CD4-positive, alpha-beta T cell treated with Interleukin-4 for 4 hours (primary cell): ENCODE measurements at regions not wholly inside any gene's neighbourhood (a gene's known extent, or its start where the extent isn't known, plus 50 kb on each side); places are given as distances from the start of the nearest gene placed in this dataset.

Experiments
- DNase-seq: peaks from one replicate; pipeline ENCODE4 v3.0.0-alpha.2; 2020

DNA sequence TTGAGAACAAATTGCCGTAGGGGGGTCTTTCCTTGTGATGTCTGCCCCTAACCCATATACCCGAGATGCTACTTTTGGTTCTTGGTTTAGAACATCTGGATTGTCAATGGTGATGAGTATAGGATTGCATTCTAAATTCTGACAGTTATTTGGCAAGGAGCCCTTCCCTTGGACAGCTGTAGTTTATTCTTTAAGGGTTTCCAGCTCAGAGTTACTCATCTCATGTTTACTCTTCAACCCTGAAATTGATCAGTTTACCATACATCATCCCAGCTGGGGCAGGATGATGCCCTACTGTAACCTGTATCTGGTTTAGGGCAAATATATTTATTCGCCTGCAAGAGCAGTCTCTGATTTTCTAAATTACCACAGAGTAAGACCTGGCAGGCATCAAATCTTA, 85.7 kb upstream of the XCR1 start:
- DNase-seq = no peak

DNA sequence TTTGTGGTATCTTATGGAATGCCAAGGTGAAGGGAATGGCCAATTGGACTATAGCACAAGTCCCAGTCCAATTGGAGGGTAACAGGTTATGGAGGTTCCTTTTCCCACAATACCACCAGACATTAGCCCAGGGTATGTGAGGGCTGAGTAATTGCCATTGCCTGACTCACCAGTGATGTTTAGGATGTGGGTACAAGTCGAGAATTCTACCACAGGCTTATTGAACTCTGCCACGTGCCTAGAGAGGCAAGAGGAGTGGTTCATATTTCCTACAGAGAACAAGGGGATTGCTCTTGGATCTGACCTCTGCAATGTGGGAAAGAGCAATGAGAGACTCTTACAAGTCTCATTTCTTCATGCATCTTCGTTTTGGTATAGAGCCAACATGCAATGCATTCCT, 85.0 kb upstream of the XCR1 start:
- DNase-seq = no peak

DNA sequence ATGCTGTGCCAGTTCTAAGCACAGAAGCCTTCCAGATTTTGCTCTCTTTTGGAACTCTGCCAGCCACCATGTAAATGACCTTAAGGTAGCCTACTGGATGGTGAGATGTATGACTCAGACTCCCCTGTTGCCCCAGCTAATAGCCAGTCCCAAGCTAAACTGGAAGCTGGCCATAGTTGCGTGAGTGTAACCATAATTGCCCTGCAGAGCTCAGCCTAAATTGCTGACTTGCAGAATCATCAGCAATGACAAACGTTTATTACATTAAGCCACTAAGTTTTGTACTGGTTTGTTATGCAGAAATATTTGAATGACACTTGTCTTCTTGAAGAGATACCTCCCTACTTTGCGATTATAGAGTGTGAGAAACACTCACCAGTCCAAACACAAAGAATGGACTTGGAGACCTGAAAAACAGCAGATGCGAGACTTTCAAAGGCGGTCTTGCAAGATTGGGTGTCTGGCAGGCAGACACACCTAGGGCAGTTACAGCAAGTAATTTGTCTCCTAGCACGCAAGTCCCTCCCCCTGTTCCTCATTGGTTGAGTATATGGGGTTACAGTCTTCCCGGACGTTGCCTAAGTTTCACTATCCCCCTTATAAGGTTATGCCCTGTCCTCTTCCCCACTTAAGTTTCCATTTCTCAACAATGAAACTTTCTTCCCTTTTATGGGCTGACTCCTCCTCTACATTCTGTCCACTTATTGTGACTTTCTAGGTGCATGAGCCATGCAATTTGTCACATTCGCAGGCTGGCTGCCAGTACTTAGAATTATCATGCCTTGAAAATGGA, 83.6 kb upstream of the XCR1 start:
- no peak for DNase-seq

DNA sequence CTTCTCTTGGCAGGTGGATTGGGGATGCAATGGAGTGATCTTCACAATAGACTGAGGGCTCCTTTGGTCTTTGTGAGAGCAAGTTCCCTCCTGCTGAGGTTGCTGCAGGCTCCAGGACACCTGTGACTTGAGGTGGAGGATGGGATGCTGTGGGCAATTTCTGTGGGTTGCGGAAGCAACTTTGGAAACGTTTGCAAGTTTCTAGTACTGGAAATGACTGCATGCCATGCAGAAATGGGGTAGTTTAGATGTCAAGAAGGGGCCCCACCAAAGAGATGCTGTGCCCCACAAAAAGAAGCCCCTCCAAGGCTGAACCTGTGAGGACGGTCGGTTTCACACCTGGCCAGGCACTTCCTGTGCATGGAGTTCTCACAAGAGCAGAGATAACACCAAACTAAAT, 80.4 kb upstream of the XCR1 start:
- no peak for DNase-seq

DNA sequence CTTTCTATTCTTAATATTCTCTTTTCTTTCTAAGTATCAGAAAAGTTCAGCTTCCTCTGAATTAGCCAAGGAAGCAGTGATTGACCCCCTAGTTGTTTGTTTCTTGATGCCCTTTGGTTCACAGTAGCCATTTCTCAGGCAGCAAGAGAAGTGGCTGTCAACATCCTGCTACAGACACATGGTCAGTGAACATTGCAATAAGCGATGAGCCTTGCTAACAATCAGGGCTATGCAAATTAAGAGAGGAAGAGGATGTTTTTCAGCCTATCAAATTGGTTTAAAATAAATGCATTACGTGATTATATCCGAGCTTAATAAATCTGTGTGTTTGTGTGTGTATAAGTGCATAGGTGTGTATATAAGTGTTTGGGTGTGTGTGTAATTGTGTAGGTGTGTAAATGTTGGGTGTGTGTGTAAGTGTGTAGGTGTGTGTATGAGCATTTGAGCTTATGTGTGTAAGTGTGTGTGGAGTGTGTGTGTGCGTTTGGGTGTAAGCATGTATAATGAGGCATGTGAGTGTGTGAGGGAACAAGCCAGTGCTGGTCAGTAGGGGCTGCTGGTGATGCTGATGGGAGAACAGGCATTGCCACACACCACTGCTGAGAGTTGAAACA, 78.1 kb upstream of the XCR1 start:
- DNase-seq = no peak

DNA sequence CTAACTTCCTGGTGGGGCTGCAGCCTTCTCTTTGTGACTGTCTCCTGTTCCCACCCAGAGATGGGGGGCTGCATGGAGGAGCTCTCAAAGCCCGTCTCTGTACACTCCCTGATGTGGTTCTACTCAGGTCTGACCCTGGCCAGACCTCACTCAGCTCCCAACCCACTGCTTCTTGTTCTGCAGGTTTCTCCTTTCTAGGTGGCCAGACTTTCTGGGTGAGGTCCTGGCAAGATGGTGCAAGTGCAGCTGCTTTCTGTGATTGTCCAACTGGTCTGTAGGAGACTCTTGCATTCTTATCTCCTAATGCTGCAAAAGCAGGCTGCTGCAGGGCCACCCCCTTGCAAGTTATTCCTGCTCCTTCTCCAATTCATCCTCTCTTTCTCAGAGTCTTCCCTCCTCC, 77.4 kb upstream of the XCR1 start:
- DNase-seq = no peak

DNA sequence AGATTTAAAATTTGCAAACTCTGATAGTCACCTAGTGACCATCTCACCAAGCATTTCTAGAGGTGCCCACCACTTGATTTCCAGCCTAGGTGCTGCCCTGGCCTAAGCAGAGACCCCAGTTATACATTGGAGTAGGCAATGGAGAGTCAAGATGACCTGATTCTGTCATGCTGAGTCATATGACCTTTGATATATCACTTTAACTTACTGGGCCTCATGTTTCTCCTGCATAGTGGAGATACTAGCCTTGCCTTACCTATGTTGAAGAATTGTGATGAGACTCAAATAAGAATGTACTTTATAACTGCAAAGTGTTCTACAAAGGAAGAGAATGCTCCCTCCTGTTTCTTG, 75.5 kb upstream of the XCR1 start:
- DNase-seq = no peak

DNA sequence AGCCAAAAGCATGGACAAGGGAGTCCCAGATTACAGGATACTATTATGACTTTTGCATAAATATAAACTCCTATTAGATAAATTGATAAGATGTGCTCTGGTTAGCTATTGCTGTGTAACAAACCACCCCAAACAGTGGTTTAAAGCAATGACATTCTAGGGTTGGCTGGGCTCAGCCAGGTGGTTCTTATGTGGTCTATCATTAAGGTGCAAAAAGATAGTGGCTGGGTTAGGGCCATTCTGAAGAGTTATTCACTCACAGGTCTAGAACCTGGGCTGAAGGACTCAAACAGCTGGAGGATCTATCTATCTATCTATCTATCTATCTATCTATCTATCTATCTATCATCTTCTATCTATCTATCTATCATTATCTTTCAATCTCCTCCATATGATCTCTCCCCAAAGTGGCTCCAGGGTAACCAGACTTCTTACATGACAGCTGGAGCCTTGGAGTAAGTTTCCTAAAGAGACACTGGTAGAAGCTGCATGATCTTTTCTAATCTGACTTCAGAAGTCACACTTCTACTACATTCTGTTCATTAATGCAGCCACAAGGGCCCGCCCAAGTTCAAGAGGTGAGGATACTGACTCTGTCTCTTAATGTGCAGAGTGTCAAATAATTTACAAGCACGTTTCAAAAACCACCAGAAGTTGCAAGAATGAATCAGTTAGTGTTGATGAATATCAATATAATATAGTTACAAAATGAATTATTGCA, 74.9 kb upstream of the XCR1 start:
- DNase-seq = peak; percentile 56

DNA sequence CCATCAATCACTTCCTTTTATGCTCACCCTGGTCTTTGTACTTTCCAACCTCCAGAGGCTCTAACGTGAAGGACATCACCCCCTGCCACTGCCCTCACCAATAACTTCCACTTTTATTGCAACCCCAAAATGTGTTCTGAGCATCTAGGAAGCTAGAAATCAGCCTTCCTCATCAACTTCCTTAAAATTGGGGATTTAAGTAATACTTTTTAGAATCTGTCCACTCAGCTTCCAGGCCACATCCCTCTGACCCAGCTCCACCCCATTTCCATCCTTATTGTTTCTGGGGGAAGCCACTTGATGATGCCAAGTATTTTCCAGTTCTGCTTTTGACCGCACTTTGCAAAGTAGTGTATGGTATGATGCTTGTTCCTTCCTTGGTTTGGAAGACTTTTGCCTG, 73.5 kb upstream of the XCR1 start:
- DNase-seq = peak; percentile 18

DNA sequence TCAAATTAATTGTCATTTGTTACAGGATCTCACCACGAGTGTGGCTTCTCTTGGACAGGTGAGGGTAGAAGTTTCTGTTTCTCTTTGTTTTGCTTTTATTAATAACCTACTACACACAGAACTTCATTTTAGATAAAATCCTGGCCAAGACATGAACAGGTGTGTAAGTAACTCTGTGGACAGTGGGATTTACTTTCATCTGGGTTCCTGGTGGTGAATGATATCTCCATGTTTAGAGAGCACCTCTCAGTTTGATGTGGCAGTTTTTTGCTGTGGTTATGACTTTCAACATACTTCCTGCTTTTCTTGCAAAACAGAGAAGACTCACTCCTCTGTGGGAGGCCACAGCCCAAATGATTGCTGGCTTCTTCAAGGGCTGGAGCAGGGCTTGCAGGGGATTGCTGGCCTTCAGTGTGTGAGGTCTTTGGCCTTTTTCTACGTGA, 71.1 kb upstream of the XCR1 start:
- DNase-seq = peak; percentile 71

DNA sequence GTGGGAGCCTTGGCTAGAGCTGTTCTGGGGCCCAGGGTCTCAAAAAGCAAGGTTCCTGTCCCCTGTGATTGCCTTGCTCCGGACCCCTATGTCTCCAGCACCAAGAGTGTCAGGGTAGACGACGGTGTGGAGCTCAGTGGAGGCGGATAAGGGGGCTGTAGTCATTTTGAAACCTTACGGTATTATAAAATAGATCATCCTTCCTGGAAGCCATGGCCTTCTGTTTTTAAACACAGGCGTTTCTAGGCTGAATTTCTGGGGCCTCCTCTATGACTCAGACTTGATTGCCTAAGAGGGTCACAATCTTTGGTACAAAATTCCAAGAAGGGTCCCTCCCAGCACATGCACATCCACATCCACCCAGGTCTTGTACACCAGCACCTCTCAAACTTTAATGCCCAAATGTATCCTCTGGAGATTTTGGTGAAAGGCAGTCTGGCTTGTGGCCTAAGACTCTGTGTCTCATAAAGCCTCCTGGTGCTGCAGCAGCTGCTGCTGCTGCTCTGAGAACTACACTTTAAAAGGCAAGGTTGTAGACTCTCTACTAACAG, 70.5 kb upstream of the XCR1 start:
- DNase-seq = peak; percentile 64

DNA sequence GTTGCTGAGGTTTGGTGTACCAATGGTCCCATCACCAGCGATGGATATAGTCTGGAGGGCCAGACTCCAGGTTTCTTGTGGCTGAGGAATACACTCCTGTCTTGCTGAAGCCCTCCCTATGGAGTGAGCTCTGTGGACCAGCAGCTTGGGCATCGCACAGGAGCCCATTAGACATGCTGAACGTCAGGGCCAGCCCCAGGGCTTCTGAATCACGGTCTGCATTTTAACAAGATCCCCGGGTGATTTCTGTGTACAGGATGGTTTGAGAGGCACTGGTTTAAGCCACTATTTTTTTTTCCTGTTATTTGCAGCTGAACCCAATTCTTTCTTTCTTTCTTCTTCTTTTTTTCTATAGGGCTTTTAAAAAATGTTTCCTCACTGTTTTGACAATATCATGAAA, 69.5 kb upstream of the XCR1 start:
- DNase-seq = no peak

DNA sequence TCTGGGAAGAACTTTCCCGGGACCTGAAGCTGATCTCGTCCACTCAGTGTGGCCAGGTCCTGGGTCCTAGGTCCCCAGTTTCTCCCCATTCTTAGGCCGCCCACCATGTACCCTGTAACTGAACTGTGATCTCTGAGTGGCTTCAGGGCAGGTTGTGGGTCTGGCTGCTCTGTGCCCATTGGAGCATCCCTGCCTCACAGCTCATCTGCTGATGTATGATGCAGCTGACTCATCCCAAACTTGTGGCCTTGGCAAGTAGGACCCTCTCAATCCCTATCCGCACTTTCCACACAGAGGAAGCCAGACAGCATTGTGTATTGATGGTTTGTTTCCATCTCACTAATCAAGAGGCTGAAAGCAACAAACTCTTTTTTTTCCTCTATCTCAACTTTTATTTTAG, 69.1 kb upstream of the XCR1 start:
- DNase-seq = no peak

DNA sequence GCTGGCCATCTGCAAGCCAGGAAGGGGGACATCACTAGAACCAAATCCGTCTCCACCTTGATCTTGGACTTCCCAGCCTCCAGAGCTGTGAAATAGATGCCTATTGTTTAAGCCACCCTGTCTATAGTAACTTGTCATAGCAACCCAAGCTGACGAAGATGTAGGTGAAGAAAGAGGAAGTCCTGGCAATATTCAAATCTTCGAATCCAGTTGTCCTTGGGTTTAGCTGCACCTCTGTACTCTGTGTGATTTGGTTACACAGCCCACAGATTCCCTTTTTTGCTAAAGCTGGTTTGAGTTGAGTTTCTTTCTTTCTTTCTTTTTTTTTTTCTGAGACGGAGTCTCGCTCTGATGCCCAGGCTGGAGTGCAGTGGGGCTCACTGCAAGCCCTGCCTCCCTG, 68.0 kb upstream of the XCR1 start:
- no peak for DNase-seq

DNA sequence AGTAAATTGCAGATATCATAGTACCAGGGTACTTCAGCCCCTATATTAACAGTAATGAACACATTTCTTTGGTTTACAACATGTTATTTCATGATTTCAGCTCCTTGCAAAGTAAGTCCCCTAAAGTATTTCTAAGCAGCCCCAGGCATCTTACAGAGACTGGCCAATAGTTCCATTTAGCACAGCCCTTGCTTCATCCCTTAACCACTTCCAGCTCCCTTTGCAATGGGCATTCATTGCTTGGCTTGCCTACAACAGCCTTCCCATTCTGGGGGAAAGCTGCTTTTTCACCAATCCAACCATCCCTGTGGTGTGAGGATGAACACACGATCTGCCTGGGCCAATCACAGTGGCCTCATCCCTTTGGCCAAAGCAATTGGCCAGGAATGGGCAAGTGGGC, 67.2 kb upstream of the XCR1 start:
- DNase-seq = no peak

DNA sequence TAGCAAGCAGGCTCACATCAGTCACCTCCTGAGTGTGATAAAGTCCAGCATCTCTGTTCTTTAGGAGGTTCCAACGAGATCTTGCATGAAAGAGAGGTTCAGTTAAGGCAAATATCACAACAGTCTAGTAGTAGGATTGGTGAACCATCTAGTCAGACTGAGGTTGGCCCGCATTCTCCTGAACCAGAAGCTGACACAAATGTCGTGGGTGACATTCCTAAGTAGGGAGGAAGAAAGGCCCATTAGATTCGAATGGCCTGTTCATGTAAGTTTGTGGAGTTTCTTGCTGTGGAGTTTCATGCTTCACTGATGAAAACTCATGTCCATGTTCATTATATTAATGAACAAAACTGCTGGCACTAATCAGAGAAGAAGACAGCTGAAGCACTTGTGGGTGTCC, 66.7 kb upstream of the XCR1 start:
- no peak for DNase-seq

DNA sequence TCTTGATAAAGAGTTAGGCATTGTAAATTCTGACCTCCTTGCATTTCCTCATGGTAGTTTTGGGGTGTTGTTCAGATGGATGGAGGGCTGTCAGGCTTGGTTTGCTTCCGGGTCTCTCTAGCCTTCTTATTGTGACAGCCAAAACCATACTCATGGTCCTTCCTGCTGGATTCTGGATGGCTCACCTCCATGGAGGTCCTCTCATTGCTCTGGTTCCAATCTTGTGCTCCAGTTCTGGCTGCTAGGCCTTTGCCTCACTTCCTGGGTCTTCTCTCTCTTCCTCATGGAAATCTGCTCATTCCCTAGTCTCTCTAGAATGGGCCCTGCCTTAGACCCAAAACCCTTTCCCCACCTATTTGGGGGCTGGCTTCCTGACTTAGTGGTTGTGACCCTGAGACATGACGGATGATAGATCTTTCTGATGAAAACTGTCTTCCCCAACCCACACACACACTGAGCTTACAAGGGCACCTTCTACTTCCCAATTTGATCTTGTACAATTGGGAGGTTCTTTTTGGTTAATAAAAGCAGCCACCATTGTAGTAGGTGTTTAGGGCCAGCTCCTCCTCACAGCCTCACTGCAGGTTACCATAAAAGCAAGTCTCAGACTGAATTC, 66.2 kb upstream of the XCR1 start:
- no peak for DNase-seq

DNA sequence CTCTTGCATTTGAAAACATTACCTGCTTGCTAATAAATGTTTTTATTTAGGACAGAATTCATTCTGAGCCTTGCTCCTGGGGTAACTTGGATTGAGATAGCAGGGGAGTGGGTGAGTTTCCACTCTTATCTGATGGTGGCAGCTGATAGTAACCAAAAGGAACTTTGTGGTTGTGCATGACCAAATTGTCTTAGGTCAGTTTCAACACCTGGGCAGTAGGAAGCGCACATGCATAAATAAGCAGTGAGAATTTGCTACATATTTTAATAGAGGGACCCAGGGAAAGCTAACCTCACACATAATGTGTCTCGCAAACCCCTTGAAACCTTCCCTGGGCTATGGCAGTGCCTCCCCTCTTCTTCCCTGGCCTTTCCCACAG, 65.4 kb upstream of the XCR1 start:
- no peak for DNase-seq

DNA sequence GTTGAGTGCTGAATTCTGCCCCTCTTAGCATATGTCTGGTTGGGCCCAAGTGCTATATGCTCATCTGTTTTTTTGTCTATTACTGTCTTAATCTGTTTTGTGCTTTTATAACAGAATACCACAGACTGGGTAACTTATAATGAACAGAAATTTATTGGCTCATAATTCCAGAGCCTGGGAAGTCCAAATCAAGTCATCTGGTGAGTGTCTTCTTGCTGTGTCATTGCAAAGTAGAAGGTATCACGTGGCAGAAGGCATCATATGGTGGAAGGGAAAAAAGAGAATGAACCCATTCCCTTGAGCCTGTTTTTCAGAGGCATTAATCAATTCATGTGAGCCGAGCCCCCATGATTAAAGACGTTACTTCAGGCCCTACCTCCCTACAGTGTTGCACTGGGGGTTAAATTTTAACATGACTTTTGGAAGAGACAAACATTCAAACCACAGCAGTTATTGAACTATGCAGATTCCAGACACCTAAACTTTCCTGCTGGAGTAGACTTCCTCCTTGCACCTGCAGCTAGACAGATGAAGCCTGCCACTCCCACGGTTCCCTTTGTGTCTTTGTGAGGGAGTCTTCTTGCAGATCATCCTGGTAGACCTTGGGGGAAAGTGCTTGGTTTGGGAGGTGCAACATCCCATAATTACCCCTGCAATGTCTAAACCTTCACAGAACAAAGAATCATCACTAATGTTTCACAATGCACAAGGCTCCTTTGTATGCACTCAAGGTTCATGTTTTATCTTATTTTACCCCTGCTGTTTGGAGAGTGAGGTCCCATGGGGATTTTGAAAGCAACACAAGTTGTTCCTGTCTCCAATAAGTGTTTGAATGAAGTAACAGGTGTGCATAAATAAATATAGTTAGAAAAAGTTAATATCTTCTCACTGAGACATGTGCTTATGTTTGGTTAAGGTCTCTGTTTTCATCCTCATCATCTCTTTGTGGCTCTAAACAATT, 64.7 kb upstream of the XCR1 start:
- DNase-seq = no peak

DNA sequence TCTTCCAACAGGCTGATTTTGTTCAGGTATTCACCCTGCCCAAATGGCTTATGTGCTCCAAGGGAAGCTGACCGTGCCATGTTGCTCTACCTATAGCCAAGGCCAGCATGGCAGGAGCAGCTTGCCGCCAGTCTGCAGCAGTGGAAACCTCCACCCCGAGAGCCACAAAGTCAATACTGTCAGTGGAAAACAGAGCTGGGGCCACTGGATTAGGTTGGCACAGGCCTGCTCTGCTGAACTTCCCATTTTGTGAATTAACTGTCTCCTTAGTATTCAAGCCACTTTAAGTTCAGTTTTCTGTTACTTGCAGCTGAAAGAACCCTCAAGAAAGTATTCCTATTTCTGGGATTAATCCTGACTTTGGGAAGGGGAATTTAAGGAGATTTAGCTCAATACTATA, 63.8 kb upstream of the XCR1 start:
- no peak for DNase-seq

DNA sequence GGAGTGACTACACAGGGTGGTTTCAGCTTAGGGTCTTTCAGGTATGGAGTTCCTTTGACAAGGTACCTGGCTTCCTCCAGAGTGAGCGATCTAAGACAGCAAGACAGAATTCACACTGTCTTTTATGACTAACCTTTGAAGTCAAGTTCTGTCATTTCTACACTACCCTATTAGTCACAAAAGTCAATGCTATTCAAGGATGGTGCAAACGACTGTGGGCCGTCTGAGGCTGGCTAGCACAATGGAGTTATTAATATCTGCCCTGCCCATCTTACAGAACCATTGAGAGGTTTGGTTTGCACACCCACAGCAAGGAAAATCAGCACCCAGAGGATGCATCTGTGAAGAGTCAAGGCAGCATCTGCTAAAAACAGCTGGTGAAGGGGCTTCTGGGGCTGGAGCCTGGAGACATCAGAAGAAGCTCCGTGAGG, 62.9 kb upstream of the XCR1 start:
- DNase-seq = no peak

DNA sequence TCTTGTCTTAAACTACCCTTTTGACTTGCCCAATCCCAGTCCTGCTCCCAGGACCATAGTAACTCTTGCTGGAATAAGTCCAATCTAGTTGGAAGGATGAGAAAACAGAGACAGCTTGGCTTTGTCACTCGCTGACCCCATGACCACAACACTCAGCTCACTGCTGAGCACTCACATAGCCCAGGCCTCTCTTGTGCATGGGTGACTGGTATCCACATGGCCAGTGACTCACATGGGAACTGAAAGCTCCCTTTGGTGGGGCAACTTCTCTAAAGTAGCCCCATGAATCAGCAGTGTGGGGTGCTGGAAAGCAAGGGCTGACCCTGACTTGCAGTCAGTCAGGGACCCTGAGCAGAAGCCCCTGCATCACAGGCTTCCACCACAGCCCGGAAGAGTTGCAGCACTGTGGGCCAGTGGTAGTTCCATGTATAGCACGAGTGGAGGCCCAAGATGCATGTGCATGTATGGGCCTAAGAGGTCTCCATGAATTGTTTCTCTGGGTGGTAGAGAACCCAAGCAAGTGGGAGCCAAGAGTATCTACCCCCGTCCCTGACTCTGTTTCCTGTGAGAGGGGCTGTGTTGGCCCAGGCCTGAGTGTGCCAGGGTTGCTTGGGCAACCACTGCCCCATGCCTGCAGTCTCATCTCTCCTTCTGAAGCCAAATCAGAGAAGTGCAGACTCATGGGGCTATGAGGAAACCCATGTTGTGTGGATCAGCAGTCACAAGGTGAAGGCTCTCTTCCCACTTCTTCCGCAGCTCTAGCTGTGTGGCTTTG, 62.1 kb upstream of the XCR1 start:
- DNase-seq = no peak
